T-helper 22 cell (primary cell): ENCODE measurements at regions not wholly inside any gene's neighbourhood (a gene's known extent, or its start where the extent isn't known, plus 50 kb on each side); places are given as distances from the start of the nearest gene placed in this dataset.

Source experiments
- DNase-seq: peaks from one replicate; pipeline ENCODE4 v3.0.0-alpha.2; 2020; ENCODE audit warnings: low read depth

DNA sequence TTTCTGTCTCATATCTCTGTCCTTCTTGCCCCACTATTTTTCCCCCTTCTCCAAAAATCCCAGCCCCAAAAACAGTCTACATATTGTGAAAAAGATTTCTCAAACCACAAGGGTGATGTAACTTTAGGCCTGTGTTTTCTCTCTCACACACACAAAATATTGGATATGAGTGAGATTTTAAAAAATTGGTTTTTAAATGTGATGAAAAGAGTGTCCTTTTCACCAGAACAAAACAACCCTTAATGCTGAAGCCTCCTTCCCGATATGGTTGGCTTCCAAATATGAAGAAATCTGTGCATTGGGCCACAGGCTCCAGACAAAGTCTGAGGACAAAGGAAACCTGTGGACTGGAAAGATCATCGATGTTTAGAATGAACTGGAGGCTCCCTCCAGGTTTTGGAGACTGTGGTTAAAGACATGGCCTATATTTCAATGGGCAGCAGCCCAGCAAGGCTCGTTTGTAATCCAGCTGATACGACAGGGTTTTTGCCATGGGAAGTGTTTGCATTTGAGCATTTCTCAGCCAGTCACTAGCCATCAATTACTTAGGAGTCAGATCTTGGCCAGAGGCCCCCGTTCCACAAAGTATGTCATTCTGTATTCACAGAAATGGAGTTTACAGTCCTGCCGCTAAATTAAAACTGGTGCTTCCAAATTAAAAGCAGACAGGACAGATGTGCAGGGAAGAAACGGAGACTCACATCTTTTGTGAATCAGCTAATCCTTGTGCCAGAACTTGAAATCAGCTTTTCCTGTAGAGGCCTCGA, 546.3 kb downstream of the EBF1 start:
- no peak for DNase-seq

DNA sequence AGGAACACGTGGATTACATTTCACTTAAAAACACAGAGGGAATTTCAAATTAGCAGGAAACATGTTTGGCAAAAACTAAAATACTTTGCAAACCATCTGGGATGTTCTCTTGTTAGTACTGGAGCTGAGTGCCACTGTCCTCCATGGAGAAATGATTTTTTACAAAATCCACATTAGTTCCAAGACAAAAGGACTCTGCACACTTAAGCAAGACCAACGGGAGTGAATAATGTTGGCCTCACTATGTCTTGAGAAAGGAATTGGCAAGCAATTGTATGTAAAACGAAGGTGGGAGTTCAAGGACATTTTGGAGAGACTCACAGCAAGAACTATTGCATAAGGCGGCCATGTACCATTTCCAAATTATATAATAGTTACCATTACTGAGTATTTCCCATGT, 547.5 kb downstream of the EBF1 start:
- no peak for DNase-seq

DNA sequence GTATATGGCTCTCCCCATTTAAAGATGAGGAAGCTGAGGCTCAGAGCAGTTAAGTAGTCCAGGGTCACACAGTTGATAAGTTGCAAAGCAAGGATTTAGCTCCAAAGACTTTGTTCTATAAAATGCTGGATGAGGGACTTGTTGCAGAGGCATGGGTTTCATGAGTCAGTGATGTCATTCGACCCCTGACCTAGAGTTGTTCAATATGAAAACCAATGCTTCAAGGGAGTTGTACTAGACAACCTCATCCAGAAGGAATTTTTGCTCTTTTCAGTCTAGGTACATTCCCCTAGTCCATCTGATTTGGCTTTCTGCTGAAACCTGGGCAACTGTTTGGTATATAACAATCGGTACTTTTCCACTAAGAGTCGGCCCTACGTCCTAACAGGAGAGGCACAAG, 550.4 kb downstream of the EBF1 start:
- DNase-seq: no peak

DNA sequence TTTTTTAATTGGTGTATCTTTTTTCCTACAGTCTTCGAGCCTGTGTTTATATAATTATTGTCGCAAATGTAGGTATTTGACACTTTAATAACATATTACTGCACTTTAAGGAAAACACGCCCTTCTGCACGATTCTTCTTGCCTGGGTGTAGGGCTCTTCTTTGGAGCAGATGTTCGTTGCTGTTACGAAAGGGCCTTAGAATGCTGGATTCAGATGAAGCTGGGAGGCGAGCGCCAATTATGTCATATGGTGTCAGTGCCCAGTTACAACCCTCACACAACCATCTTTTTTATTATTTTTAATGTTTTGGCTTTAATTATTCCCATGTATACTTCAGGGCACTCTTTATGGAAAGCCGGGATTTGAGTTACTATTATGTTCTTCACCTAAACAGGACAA, 553.0 kb downstream of the EBF1 start:
- DNase-seq: no peak

DNA sequence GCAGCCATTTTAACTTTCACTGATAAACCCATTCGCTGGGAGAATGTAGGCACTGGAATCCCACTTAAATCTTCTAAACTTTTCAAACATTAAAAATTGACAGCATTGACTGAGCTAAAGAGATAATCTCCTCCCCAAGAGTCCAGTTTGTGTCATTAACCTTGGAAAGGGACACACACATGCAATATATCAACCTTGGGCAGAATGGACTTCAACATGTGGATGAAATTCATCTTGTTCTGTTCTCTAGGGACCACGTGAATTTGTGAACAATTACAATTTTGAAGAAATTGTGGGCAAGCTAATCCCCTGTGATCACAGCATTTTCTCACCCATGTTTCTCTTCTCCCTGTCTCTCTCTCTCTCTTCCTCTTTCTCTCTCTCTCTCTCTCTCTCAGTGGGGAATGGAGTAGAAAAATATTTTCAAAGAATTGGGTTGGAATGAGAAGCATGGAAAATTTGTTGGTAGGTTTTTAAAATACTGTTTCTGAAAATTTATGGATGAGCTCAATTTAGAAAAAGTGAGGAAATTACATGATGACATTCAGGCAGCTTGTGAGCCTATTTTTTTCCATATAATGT, 553.7 kb downstream of the EBF1 start:
- DNase-seq: no peak

DNA sequence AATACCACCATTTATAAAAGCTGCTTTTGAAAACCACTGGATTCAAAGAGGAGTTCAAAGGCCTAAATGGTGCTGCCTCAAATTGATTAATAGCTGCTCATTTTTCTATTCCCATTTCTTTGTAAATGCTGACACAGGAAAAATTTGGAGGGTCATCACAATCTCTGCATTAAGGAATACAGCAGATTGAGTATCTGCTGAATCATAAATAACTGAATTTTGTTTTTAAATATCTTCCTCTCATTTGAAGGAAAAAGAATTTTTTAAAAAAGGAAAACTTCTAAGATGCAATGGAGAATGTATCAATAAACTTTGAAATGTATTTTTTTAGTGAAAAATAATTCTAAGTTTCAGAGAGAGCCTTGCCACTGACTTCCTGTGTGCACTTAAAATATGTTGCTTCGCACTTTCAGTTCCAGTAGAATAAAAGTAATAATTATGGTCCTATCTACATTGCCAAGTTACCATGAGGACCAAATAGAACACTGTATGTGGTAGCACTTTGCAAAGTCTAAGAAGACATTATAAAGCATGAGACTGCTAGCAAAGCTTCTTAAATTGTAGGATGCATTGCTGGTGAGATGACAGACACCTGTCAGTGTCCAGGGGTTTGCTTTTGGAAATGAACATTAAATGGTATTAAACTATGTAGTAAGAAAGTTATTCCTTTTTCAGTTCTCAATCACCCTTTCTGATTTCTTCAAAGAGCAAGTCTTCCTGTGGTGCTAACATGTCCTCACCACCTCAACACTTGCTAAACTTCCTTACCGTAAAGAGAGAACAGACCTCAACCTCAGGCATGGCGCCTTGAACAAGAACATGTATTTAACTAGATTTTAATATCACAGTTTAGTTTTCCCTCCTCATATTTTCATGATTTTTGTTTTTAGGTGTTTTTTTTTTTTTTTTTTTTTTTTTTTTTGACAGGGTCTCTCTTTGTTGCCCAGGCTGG, 555.1 kb downstream of the EBF1 start:
- DNase-seq: no peak

DNA sequence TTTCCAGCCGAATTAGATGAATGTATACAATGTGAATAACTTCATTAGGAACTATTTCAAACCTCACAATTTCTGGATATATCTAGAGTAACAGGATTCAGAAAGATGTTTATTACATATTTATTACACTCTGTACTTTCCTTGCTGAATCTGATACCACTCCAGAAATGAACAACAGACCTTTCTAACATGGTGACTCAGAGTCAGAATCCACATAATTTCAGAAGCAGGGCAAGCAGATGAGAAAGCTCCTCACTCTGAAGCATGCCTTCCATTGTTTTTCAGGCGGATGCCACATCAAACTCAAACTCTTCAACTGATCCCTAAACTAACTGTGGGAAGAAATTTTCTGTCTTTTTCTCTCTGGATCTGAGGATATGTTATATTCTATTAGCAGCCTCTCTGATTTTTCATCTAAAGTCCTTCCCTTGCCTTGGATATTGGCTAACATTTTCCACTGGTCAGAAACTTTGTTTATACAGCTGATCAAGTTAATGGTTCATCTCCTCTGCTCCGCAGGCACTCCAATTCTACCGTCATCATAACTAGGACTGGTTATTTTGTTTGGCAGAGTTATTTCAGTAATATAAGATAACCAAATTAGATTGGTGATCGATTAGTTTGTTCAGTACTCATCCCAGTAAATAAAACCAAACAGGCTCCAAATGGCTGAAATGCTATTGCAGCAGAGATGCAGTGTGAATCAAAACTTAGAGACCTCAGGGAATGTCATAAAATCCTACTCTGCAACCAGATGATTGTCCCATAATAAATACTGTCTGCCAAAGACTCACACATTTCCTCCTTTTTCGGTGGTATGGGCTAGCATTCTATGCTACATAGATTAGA, 556.0 kb downstream of the EBF1 start:
- DNase-seq: no peak

DNA sequence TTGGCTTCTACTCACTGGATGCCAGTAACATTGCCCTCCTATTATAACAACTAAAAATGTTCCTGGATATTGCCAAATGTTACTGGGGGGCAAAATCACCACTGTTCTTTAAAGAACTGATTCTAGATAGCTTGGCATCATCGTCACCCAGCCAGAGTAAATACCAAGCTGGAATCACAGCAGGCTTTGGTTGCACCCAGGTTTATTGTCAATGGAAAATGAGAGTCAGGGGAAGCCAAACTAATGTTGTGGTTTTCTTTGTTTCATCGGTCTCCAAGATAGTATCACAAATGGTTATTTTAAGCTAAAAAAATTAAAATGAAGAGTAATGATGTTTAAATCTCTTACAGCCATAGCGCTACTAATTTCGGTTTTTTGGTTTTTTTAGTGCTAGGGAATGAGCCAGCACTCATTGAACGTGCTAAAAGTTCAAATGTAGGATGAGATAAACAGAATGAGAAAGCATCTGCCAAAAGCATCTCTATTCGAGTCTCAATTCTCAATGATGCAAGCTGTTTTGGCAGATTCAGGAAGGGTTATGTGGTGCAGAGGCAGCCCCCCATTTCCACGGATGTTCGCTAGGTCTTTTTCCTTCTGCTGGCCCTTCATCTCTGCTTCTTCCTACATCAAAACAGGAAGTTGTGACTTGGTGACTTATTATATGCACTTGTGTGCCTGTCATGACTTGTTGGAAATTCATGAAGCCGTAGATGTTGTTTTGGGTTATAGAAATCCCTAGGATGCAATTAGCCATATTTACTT, 558.0 kb downstream of the EBF1 start:
- no peak for DNase-seq

DNA sequence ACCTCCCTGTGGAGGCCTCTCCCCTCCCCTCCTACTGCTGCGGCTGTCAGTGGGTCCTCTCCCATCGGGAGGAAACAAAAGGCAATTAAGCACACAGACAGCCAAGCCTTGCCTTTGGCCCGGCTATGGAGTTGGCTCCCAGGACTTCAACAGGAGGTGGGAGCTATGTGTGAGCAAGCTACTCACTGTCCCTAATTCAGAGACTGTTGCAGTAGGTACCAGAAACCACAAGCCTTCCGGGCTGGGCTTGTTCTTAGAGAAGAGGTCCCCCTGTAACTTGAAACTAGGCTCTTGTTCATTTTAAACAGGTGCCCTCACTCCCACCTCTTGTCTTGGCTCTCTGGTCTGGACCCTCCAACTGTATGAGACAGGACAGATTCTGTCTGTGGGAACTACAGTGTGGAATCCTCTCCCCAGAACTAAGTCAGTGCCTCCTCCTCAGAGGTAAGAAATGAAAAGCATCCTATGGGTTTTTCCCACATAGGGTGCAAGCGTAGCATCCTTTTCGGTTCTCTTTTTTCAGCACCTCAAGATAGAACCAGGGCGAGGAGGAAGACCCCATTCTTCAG, 561.1 kb downstream of the EBF1 start:
- DNase-seq: no peak

DNA sequence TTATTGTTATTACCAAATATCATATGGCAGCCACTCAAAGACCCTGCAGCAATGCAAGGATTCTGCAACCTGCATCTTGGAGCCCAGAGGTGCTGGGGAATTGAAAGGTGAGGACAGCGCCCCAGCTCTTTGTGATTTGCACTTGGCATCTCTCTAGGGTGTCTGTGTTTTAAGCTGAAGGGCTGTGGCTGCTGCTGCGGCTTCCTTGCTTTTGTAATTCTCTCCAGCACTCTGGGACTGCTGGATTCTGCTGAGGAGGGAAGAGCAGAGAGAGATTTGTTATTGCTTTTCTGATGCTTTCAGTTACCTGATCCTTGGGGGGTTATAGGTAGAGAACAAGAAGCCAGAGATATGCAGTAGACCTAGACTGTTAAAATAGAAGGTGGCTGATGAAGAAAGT, 562.4 kb downstream of the EBF1 start:
- no peak for DNase-seq

DNA sequence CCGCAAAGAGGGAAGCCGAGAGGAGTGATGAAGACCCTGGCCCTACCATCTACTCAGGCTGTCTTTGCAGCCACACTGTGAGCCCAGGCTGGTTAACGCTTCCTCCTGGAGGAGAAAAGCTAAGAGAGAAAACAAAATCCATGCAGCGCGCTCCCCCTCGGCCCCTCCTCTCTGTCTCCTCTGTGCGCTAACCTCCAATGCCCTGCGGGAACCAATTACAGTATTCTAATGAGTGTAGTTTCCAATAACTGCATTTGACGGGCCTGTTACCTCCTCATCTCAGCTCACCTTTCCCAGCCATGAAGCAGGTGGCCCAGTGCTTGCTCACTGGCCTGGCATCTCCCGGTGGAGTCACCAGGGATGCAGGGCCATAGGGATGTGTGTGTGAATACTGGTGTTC, 565.5 kb downstream of the EBF1 start:
- no peak for DNase-seq

DNA sequence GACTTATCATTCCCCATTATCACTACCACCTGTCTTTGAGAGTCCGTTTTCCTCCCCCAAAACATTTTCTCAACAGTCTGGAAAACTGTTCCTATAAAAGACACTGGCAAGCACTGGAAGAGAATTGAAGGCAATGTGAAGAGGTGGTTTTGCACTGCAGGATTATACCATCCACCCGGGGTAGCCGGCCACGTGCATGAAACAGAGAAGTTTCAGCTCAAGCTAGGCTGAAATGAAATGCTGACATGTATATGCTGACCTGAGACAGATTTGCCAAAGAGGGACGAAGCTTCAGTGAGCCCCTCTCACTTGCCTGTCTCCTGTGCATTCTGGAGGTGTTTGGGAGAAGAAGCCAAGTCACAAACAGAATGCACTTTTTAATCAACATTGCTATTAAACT, 567.0 kb downstream of the EBF1 start:
- DNase-seq: no peak

DNA sequence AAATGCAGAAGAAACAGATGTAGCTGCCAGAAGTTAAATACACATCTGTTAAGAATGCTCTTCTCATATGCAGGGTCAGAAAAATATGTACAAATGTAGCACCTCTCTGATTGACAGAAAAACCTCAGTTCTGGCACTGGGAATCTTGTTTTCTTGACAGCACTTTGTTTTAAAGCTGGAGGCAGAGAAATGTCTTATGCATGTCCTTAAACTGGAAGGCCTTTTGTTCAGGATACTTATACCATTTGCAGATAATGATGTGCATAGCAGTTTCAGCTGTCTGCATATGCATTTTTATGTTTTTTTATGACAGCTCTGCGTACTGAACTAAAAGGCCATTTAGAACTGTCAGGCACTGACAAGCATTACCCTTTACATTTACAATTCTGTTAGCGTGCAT, 567.9 kb downstream of the EBF1 start:
- no peak for DNase-seq

DNA sequence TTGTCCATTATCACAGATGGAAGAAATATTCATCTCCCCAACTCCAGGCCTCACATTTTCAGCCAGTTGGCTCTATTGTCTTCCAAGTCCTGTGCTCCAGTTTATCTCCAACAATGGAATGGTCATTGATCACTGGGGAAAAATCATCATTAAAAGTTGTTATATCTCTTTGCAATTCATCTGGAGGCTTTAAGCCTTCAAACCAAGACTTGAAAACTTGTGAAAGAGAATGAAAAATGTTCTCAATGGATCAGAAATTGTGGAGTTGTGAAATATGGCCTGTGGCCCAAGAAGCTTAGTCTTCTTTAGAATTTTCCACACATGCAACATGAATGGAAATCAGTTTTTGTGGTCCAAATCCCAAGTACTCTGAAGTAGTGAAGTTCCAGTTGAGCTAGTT, 569.6 kb downstream of the EBF1 start:
- DNase-seq: no peak

DNA sequence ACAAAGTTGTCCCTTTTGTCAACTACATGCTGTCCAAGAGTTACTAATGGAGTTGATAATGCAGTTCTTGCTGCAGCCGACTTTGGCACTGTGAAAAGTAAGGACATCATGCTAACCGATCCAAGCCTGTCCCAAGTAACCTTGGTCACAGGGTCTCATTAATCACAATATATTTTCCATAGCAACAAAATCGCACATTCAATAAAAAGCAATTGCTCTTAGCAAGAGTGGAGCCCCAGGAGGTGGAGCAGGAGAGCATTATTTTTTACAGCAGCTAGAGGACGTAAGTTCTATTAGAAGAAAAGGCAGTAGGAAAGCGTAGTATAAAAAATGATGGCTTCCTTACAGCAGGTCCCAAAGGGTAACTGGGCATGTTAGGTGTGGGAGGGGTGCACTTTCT, 570.3 kb downstream of the EBF1 start:
- no peak for DNase-seq

DNA sequence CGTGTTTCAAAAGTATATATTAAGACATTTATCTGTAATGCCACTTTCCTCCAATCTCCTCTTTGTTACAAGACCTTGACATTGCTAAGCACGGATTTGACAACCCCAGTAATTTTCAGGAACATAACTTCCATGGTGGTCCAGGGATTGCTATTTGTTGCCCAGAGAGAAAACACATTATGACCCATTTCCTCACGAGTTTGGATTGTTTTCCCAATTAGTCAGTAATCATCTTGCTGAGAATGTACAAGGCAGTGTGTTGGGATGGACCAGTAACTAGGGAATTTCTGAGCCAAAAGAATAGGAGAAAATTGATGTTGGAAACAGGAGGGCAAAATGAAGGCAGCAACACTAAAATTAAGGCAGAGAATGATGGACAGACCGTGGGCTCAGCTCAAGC, 574.1 kb downstream of the EBF1 start:
- no peak for DNase-seq

DNA sequence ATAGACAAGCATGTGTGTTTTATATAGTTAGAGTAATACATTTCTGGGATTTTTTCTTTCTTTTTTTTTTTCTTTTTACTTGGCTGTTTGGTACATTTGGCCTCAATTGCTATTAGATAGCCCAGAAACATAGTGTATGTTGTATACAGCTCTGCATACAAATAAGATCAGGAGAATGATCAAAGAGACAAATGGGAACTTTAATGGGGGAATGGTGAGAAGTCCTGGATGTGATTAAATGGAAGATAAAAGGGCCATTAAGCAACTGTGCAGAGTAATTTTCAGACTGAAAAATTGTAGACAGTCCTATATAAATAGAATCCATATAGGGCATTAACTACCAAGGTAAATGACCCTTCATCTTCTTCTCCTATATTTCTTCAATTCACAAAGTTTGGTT, 575.6 kb downstream of the EBF1 start:
- no peak for DNase-seq

DNA sequence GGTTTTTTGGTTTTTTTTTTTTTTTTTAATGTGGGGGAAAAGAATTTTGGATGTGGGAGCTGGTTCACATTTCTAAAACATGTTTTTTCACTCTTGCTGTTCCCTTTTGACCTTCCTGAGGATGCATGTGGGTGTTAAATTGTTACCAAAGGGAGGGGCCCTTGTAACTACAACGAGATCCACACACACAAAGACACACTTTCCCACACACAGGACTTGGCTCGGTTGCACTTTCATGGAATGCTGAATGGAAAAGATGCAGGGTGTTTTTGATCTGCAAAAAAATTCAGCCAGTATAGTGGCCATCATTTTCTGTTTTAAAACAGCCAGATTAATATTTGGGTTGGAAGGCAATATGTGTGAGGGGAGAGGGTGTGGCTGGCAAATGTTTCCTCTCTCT, 576.9 kb downstream of the EBF1 start:
- DNase-seq: no peak

DNA sequence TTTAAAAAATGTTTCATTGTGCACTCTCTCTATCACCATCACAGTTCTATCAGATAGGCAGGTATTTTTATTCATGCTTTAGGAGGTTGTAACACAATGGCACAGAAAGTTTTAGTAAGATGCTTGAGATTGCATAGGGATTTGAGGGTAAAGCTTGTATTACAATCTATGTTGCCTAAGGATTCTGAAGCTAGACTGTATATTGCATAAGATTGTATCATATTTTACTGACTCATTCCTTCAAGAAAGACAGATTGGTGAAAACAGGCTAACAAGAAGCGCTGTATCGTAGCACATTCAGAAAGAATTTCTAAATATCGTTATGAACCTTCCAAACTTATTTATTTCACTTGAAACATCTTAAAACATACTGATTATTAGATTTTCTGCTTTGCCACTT, 577.7 kb downstream of the EBF1 start:
- DNase-seq: no peak

DNA sequence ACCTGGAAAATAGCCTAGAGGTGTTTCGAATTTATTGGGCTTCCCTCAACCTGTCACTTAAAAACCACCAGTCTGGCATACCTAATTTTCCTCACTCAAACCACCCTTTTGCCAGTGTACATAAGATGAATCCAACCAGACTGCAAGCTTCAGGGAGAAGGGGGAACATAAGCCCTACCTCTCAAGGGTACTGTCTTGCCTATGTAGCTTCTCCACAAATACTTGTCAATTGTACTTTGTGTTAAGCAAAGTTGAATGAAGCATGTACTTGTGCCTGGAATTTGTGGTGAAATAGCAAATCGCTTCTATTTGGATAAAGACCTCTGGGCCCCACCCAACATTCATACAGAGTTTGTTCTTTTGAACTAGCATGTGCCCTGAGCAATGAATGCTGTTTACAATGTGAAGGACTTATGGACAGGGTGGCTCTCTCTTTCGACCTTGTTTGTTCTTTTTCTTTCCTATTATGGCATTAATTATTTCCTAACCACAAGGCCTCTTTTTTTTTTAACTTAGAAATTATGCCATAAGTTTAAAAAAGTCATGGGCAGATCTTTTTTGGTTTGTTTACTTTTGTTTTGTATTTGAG, 580.2 kb downstream of the EBF1 start:
- no peak for DNase-seq

DNA sequence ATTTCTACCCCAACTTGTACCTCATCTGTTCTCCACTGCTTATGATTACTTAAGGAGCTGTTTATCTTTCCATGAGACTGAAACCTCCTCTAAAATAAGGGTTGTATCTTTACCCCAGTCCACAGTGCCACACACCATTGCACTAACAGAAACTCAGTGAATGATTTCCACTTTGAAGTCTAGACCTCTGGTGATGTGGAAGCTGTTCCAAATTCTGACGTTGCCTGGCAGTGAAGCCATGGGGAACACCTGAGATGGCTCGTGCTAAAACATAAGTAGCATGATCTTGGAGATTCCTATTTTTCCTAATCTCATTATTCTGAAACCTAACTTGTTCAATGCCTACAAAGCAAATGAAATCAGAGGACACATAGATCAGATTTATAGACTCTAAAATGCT, 583.2 kb downstream of the EBF1 start:
- no peak for DNase-seq
